Liver (tissue), 3 donors: ENCODE measurements at regions not wholly inside any gene's neighbourhood (a gene's known extent, or its start where the extent isn't known, plus 50 kb on each side); places are given as distances from the start of the nearest gene placed in this dataset.

Experiments used
- CTCF ChIP-seq: fragments of 150-350 bp; IDR thresholded peaks from 2 replicates; pipeline ENCODE4 v1.5.1; 2017; ENCODE audit warnings: improper control_type of control experiment, low read depth, low read length; ENCODE audit not compliant: missing input control
- EGR1 ChIP-seq, 2 donors: IDR thresholded peaks; 2 replicates each; pipeline ENCODE4 v1.6.1; 2016 to 2018; ENCODE audit warnings: antibody characterized with exemption in 2 of 2, low read depth in 2 of 2
- GABPA ChIP-seq, 2 donors: IDR thresholded peaks in 1 of 2; conservative IDR thresholded peaks in 1 of 2; 2 replicates each; pipeline ENCODE4 v1.6.1; 2016; ENCODE audit warnings: antibody characterized with exemption in 2 of 2, mild to moderate bottlenecking in 1 of 2, moderate library complexity in 1 of 2
- JUND ChIP-seq, 2 donors: IDR thresholded peaks; 2 replicates each; pipeline ENCODE4 v1.6.1; 2016; ENCODE audit warnings: antibody characterized with exemption in 2 of 2
- RAD21 ChIP-seq, 2 donors: IDR thresholded peaks; 2 replicates each; pipeline ENCODE4 v1.6.1; 2016; ENCODE audit warnings: antibody characterized with exemption in 2 of 2, mild to moderate bottlenecking in 2 of 2
- TAF1 ChIP-seq: conservative IDR thresholded peaks from 2 replicates; pipeline ENCODE4 v1.6.1; 2016; ENCODE audit warnings: antibody characterized with exemption, mild to moderate bottlenecking
- YY1 ChIP-seq: IDR thresholded peaks from 2 replicates; pipeline ENCODE4 v1.6.1; 2016; ENCODE audit warnings: antibody characterized with exemption, mild to moderate bottlenecking
- TF ChIP-seq, protein P1 (sequence below): IDR thresholded peaks from 2 replicates; pipeline ENCODE4 v1.6.1; 2016; ENCODE audit warnings: antibody characterized with exemption, mild to moderate bottlenecking
- donor health status: healthy.
- donor health status: healthy.

GRCh38 chr15:61511756-61512155, 282.7 kb upstream of the RORA start:
- TF ChIP-seq CTCF (no peak), GABPA (IDR thresholded peaks at IDR 0.05 in 1 of 2, conservative IDR thresholded peaks at IDR 0.05 in 1 of 2) (no peak), TAF1 (no peak), YY1 (no peak), RAD21 (IDR thresholded peaks at IDR 0.05) (no peak), EGR1 (IDR thresholded peaks at IDR 0.05; ENCODE audit: low read depth in 2 of 2) (no peak), JUND (IDR thresholded peaks at IDR 0.05) (no peak)
- TF ChIP-seq, protein P1, sequence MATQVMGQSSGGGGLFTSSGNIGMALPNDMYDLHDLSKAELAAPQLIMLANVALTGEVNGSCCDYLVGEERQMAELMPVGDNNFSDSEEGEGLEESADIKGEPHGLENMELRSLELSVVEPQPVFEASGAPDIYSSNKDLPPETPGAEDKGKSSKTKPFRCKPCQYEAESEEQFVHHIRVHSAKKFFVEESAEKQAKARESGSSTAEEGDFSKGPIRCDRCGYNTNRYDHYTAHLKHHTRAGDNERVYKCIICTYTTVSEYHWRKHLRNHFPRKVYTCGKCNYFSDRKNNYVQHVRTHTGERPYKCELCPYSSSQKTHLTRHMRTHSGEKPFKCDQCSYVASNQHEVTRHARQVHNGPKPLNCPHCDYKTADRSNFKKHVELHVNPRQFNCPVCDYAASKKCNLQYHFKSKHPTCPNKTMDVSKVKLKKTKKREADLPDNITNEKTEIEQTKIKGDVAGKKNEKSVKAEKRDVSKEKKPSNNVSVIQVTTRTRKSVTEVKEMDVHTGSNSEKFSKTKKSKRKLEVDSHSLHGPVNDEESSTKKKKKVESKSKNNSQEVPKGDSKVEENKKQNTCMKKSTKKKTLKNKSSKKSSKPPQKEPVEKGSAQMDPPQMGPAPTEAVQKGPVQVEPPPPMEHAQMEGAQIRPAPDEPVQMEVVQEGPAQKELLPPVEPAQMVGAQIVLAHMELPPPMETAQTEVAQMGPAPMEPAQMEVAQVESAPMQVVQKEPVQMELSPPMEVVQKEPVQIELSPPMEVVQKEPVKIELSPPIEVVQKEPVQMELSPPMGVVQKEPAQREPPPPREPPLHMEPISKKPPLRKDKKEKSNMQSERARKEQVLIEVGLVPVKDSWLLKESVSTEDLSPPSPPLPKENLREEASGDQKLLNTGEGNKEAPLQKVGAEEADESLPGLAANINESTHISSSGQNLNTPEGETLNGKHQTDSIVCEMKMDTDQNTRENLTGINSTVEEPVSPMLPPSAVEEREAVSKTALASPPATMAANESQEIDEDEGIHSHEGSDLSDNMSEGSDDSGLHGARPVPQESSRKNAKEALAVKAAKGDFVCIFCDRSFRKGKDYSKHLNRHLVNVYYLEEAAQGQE: no peak
